ENCODE measurements at regions not wholly inside any gene's neighbourhood (a gene's known extent, or its start where the extent isn't known, plus 50 kb on each side); places are given as distances from the start of the nearest gene placed in this dataset.

GRCh38 chr6:111982681-111983080, 71.2 kb upstream of the CCN6 start:
- no peak for TF ChIP-seq POU2F2 (IDR thresholded peaks at IDR 0.05; ENCODE audit: low read depth, low read length)
- no peak for TF ChIP-seq POLR2A (IDR thresholded peaks at IDR 0.05; ENCODE audit: low read depth, low read length)
- TF ChIP-seq TAF1 (IDR thresholded peaks at IDR 0.05; ENCODE audit: low read depth, low read length) = no peak
- FAIRE-seq (no peak), DNase-seq (ENCODE audit: insufficient read length, low spot score) (no peak)

DNA sequence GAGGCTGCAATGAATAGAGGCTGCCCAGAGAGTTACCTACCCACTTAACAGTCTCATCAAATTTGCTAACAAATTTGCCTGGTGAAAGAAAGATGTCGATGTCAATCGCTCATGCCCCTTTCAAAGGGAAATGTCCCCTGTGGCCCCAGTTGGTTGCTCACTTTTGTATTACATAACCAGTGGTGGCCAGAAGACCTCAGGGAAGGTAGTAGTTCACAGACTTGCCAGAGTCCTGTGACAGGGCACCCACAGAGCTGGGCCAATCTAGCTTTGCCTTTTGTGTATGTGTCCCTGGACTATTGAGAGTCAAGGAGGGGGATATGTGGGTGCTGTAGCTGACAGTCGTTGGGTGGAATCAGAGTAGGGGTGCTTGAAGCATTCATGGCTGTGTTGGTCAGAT, 70.7 kb upstream of the CCN6 start:
- DNase-seq (ENCODE audit: insufficient read length, low spot score) = no peak
- FAIRE-seq = no peak
- TF ChIP-seq POLR2AphosphoS5 (IDR thresholded peaks at IDR 0.05; ENCODE audit: low read depth, low read length) = no peak
- no peak for TF ChIP-seq POU2F2 (IDR thresholded peaks at IDR 0.05; ENCODE audit: low read depth, low read length)
- TF ChIP-seq POLR2A (IDR thresholded peaks at IDR 0.05; ENCODE audit: low read depth, low read length) = no peak
- TF ChIP-seq TAF1 (IDR thresholded peaks at IDR 0.05; ENCODE audit: low read depth, low read length) = no peak
- TF ChIP-seq PAX5 (IDR thresholded peaks at IDR 0.05; ENCODE audit: insufficient read depth, low read length, severe bottlenecking) = no peak
- no peak for TF ChIP-seq SPI1 (IDR thresholded peaks at IDR 0.05; ENCODE audit: low read depth, low read length)

GRCh38 chr6:111984081-111984480, 69.8 kb upstream of the CCN6 start:
- FAIRE-seq (no peak), DNase-seq (ENCODE audit: insufficient read length, low spot score) (no peak)
- TF ChIP-seq SPI1 (IDR thresholded peaks at IDR 0.05; ENCODE audit: low read depth, low read length) = no peak
- TF ChIP-seq PAX5 (IDR thresholded peaks at IDR 0.05; ENCODE audit: insufficient read depth, low read length, severe bottlenecking) = no peak
- no peak for TF ChIP-seq POLR2AphosphoS5 (IDR thresholded peaks at IDR 0.05; ENCODE audit: low read depth, low read length)
- TF ChIP-seq POLR2A (IDR thresholded peaks at IDR 0.05; ENCODE audit: low read depth, low read length) = no peak

DNA sequence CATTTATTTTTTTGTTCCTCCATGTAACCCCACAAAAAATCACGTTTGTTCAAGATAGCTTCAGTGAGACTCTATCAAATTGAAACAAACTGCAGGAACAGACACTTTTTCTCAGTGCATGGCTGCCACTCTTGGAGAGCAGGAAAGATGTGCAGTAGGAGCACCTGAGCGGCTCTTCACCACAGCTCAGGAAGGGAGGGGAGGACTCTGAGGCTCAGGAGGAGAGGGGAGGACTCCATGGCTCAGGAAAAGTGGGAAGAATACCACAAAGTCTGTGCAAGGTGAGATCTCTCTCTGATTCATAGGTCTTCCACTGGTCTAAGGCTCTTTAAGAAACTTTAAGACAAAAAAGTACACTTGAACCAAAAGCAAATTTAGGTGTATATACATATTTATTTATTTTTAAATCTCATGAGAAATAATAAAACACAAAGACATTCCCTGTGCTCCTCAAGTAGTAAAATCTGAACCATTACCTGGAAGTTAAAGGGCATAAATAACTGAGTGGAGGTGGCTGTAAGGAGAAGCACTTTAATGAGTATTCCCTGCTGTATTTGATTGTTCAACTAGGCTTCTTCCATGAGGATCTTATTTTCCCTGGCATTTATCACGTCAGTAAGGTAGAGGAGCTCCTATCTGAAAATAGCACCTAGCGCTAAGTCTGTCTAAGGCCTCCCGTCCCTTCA, 69.2 kb upstream of the CCN6 start:
- TF ChIP-seq TAF1 (IDR thresholded peaks at IDR 0.05; ENCODE audit: low read depth, low read length) (no peak), POU2F2 (IDR thresholded peaks at IDR 0.05; ENCODE audit: low read depth, low read length) (no peak)
- DNase-seq (ENCODE audit: insufficient read length, low spot score) (no peak), FAIRE-seq (no peak)

- FAIRE-seq (no peak), DNase-seq (ENCODE audit: insufficient read length, low spot score) (no peak)
- TF ChIP-seq POLR2A (IDR thresholded peaks at IDR 0.05; ENCODE audit: low read depth, low read length) (no peak), PAX5 (IDR thresholded peaks at IDR 0.05; ENCODE audit: insufficient read depth, low read length, severe bottlenecking) (no peak), TAF1 (IDR thresholded peaks at IDR 0.05; ENCODE audit: low read depth, low read length) (no peak), SPI1 (IDR thresholded peaks at IDR 0.05; ENCODE audit: low read depth, low read length) (no peak), POLR2AphosphoS5 (IDR thresholded peaks at IDR 0.05; ENCODE audit: low read depth, low read length) (no peak), POU2F2 (IDR thresholded peaks at IDR 0.05; ENCODE audit: low read depth, low read length) (no peak)
Observed at GRCh38 chr6:111985202-111985731, 68.6 kb upstream of the CCN6 start.

GRCh38 chr6:111986651-111987050, 67.3 kb upstream of the CCN6 start:
- TF ChIP-seq TAF1 (IDR thresholded peaks at IDR 0.05; ENCODE audit: low read depth, low read length) (no peak), POLR2A (IDR thresholded peaks at IDR 0.05; ENCODE audit: low read depth, low read length) (no peak), POU2F2 (IDR thresholded peaks at IDR 0.05; ENCODE audit: low read depth, low read length) (no peak)
- FAIRE-seq (no peak), DNase-seq (ENCODE audit: insufficient read length, low spot score) (no peak)

GRCh38 chr6:111987295-111987694, 66.6 kb upstream of the CCN6 start:
- TF ChIP-seq POLR2A (IDR thresholded peaks at IDR 0.05; ENCODE audit: low read depth, low read length) (no peak), POLR2AphosphoS5 (IDR thresholded peaks at IDR 0.05; ENCODE audit: low read depth, low read length) (no peak), TAF1 (IDR thresholded peaks at IDR 0.05; ENCODE audit: low read depth, low read length) (no peak), POU2F2 (IDR thresholded peaks at IDR 0.05; ENCODE audit: low read depth, low read length) (no peak), PAX5 (IDR thresholded peaks at IDR 0.05; ENCODE audit: insufficient read depth, low read length, severe bottlenecking) (no peak), SPI1 (IDR thresholded peaks at IDR 0.05; ENCODE audit: low read depth, low read length) (no peak)
- DNase-seq (ENCODE audit: insufficient read length, low spot score) (no peak), FAIRE-seq (no peak)

- FAIRE-seq (no peak), DNase-seq (ENCODE audit: insufficient read length, low spot score) (no peak)
- no peak for TF ChIP-seq SPI1 (IDR thresholded peaks at IDR 0.05; ENCODE audit: low read depth, low read length)
- TF ChIP-seq PAX5 (IDR thresholded peaks at IDR 0.05; ENCODE audit: insufficient read depth, low read length, severe bottlenecking) = no peak
- no peak for TF ChIP-seq POLR2AphosphoS5 (IDR thresholded peaks at IDR 0.05; ENCODE audit: low read depth, low read length)
- TF ChIP-seq TAF1 (IDR thresholded peaks at IDR 0.05; ENCODE audit: low read depth, low read length) = no peak
- TF ChIP-seq POU2F2 (IDR thresholded peaks at IDR 0.05; ENCODE audit: low read depth, low read length) = no peak
- TF ChIP-seq POLR2A (IDR thresholded peaks at IDR 0.05; ENCODE audit: low read depth, low read length) = no peak
Observed at GRCh38 chr6:111988926-111989325, 65.0 kb upstream of the CCN6 start.

DNA sequence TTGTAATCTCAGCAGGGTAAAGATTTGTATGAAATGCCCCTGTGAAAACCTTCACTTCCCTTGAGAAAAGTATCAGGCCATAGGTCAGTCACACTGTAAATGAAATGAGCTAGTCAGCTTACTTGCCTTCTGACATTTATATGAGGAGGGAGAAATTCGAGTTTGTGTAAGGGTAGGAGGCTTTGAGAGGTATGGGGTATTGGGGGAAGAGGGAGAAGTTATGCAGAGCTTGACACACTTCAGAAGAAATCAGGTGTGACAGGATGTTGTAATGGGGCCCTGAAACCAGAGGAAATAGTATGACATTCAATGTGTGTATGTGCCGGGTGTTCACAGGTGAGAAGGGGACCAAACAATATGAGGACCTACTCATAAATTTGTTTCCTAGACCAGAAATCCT, 64.2 kb upstream of the CCN6 start:
- DNase-seq (ENCODE audit: insufficient read length, low spot score) (no peak), FAIRE-seq (peak; percentile 76)
- TF ChIP-seq TAF1 (IDR thresholded peaks at IDR 0.05; ENCODE audit: low read depth, low read length) (no peak), SPI1 (IDR thresholded peaks at IDR 0.05; ENCODE audit: low read depth, low read length) (no peak), POU2F2 (IDR thresholded peaks at IDR 0.05; ENCODE audit: low read depth, low read length) (no peak), POLR2AphosphoS5 (IDR thresholded peaks at IDR 0.05; ENCODE audit: low read depth, low read length) (no peak), PAX5 (IDR thresholded peaks at IDR 0.05; ENCODE audit: insufficient read depth, low read length, severe bottlenecking) (no peak), POLR2A (IDR thresholded peaks at IDR 0.05; ENCODE audit: low read depth, low read length) (no peak)

- DNase-seq (ENCODE audit: insufficient read length, low spot score) (no peak), FAIRE-seq (no peak)
- no peak for TF ChIP-seq POLR2AphosphoS5 (IDR thresholded peaks at IDR 0.05; ENCODE audit: low read depth, low read length)
- no peak for TF ChIP-seq POLR2A (IDR thresholded peaks at IDR 0.05; ENCODE audit: low read depth, low read length)
- TF ChIP-seq PAX5 (IDR thresholded peaks at IDR 0.05; ENCODE audit: insufficient read depth, low read length, severe bottlenecking) = no peak
- 0 out of 2 replicates have a peak, but pooled peaks have one; percentile 1 for TF ChIP-seq SPI1 (IDR thresholded peaks at IDR 0.05; ENCODE audit: low read depth, low read length)
Observed at GRCh38 chr6:111990214-111990613, 63.7 kb upstream of the CCN6 start.
